ENCODE measurements at regions not wholly inside any gene's neighbourhood (a gene's known extent, or its start where the extent isn't known, plus 50 kb on each side); places are given as distances from the start of the nearest gene placed in this dataset.
A peak's percentile ranks its signal among the peaks of the same experiment; 100 is the strongest.

GRCh38 chr4:36773467-36773866 lies 471.1 kb upstream of the NWD2 start:
- no peak for FAIRE-seq
- no peak for DNase-seq (ENCODE audit: extremely low spot score, insufficient read length, low read depth)

GRCh38 chr4:36775544-36775943 lies 469.0 kb upstream of the NWD2 start:
- DNase-seq (ENCODE audit: extremely low spot score, insufficient read length, low read depth), result no peak
- FAIRE-seq, result no peak

GRCh38 chr4:36779601-36780000 lies 464.9 kb upstream of the NWD2 start:
- FAIRE-seq (no peak), DNase-seq (ENCODE audit: extremely low spot score, insufficient read length, low read depth) (no peak)

- no peak for FAIRE-seq
- DNase-seq (ENCODE audit: extremely low spot score, insufficient read length, low read depth), result no peak
Measured at GRCh38 chr4:36785973-36786372, 458.6 kb upstream of the NWD2 start.

- DNase-seq (ENCODE audit: extremely low spot score, insufficient read length, low read depth), result no peak
- FAIRE-seq, result no peak
Measured at GRCh38 chr4:36786519-36786918, 458.0 kb upstream of the NWD2 start.

- no peak for FAIRE-seq
- DNase-seq (ENCODE audit: extremely low spot score, insufficient read length, low read depth), result no peak
Measured at GRCh38 chr4:36794716-36795115, 449.8 kb upstream of the NWD2 start.

GRCh38 chr4:36812149-36812548 lies 432.4 kb upstream of the NWD2 start:
- DNase-seq (ENCODE audit: extremely low spot score, insufficient read length, low read depth), result no peak
- FAIRE-seq, result no peak

- DNase-seq (ENCODE audit: extremely low spot score, insufficient read length, low read depth) (no peak), FAIRE-seq (no peak)
Measured at GRCh38 chr4:36815536-36815935, 429.0 kb upstream of the NWD2 start.

GRCh38 chr4:36823199-36823967 lies 421.2 kb upstream of the NWD2 start:
- DNase-seq (ENCODE audit: extremely low spot score, insufficient read length, low read depth) (no peak), FAIRE-seq (no peak)

GRCh38 chr4:36824682-36825081 lies 419.9 kb upstream of the NWD2 start:
- FAIRE-seq, result no peak
- DNase-seq (ENCODE audit: extremely low spot score, insufficient read length, low read depth), result no peak

- DNase-seq (ENCODE audit: extremely low spot score, insufficient read length, low read depth) (no peak), FAIRE-seq (no peak)
Measured at GRCh38 chr4:36835246-36835645, 409.3 kb upstream of the NWD2 start.

GRCh38 chr4:36841583-36842326 lies 402.8 kb upstream of the NWD2 start:
- FAIRE-seq, result peak; percentile 31

GRCh38 chr4:36844448-36844847 lies 400.1 kb upstream of the NWD2 start:
- DNase-seq (ENCODE audit: extremely low spot score, insufficient read length, low read depth) (no peak), FAIRE-seq (no peak)

More at GRCh38 chr4:36841583-36842326, 402.8 kb upstream of the NWD2 start:
- DNase-seq (ENCODE audit: extremely low spot score, insufficient read length, low read depth), result no peak

- FAIRE-seq (no peak), DNase-seq (ENCODE audit: extremely low spot score, insufficient read length, low read depth) (no peak)
Measured at GRCh38 chr4:36852856-36853255, 391.7 kb upstream of the NWD2 start.

- DNase-seq (ENCODE audit: extremely low spot score, insufficient read length, low read depth) (no peak), FAIRE-seq (no peak)
Measured at GRCh38 chr4:36854554-36854953, 390.0 kb upstream of the NWD2 start.

- no peak for FAIRE-seq
- no peak for DNase-seq (ENCODE audit: extremely low spot score, insufficient read length, low read depth)
Measured at GRCh38 chr4:36863601-36864000, 380.9 kb upstream of the NWD2 start.

GRCh38 chr4:36870121-36870520 lies 374.4 kb upstream of the NWD2 start:
- no peak for DNase-seq (ENCODE audit: extremely low spot score, insufficient read length, low read depth)
- no peak for FAIRE-seq

- DNase-seq (ENCODE audit: extremely low spot score, insufficient read length, low read depth) (no peak), FAIRE-seq (no peak)
Measured at GRCh38 chr4:36872679-36873078, 371.9 kb upstream of the NWD2 start.

- DNase-seq (ENCODE audit: extremely low spot score, insufficient read length, low read depth), result no peak
- FAIRE-seq, result no peak
Measured at GRCh38 chr4:36884151-36884550, 360.4 kb upstream of the NWD2 start.

GRCh38 chr4:36891971-36892370 lies 352.6 kb upstream of the NWD2 start:
- no peak for FAIRE-seq
- no peak for DNase-seq (ENCODE audit: extremely low spot score, insufficient read length, low read depth)

GRCh38 chr4:36900446-36900987 lies 344.0 kb upstream of the NWD2 start:
- DNase-seq (ENCODE audit: extremely low spot score, insufficient read length, low read depth) (no peak), FAIRE-seq (no peak)

All from GM18507 (cell line).